ENCODE measurements at regions not wholly inside any gene's neighbourhood (a gene's known extent, or its start where the extent isn't known, plus 50 kb on each side); places are given as distances from the start of the nearest gene placed in this dataset.

DNA sequence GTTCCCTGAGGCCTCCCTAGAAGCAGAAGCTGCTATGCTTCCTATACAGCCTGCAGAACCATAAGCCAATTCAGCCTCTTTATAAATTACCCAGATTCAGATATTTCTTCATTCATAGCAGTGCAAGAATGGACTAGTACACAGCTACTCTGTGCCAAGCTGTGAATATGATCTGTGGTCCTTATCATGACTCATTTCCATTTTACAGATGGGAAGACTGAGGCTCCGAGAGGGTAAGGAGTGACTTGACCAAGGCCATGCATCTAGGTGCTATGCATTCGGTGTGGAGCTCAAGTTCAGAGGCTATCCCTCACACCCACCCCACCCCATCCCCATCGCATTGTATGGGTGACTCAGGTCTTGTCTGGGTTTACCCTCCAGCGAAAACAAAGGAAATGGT lies 52.3 kb upstream of the DISP3 start (continued):
- no peak for TF ChIP-seq FOSL2 (IDR thresholded peaks at IDR 0.05; ENCODE audit: borderline replicate concordance, low read depth)
- no peak for TF ChIP-seq RAD21 (IDR thresholded peaks at IDR 0.05; ENCODE audit: low read length)
- no peak for TF ChIP-seq CHD2 (IDR thresholded peaks at IDR 0.05; ENCODE audit: low read length, partially characterized antibody)
- TF ChIP-seq GATA2 (CRISPR knock-in tag; IDR thresholded peaks at IDR 0.05): no peak
- no peak for TF ChIP-seq TCF12 (IDR thresholded peaks at IDR 0.05)
- TF ChIP-seq FOXM1 (IDR thresholded peaks at IDR 0.05; ENCODE audit: low read depth): no peak
- TF ChIP-seq GABPA (IDR thresholded peaks at IDR 0.05; ENCODE audit: low read depth): no peak
- no peak for TF ChIP-seq TEAD4 (IDR thresholded peaks at IDR 0.05; ENCODE audit: borderline replicate concordance, insufficient read depth)
- TF ChIP-seq, protein P1, sequence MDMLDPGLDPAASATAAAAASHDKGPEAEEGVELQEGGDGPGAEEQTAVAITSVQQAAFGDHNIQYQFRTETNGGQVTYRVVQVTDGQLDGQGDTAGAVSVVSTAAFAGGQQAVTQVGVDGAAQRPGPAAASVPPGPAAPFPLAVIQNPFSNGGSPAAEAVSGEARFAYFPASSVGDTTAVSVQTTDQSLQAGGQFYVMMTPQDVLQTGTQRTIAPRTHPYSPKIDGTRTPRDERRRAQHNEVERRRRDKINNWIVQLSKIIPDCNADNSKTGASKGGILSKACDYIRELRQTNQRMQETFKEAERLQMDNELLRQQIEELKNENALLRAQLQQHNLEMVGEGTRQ (IDR thresholded peaks at IDR 0.05; ENCODE audit: borderline replicate concordance, low read depth, low read length): no peak
- TF ChIP-seq MXI1 (IDR thresholded peaks at IDR 0.05; ENCODE audit: low read depth, low read length): no peak
- TF ChIP-seq SIN3A (IDR thresholded peaks at IDR 0.05; ENCODE audit: borderline replicate concordance, low read depth, low read length): no peak

DNA sequence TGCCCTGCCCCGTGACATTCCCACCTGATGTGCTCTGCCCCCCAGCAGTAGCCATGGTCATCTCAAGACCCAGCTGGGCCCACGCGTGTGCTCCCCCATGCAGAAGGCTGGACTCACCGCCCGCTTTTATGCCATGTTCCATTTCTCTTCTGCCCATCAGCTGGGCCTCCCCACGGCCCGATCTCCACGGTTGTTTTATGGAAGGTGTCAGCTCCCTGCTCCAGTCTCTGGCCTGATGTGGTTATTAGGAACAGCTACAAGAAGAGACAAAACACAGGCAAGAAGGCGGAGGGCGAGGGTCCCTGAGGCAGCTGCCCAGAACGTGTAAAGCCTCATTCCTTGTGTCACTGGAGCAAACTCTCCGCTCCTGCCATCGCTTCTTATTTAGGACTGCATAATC lies 50.2 kb upstream of the DISP3 start:
- CTCF ChIA-PET: interaction anchor here (1.0 to 1.4 kb wide), 3 partner anchors 11 to 49 kb away, joined by 3 to 5 read pairs (median 3); no protein-coding TSS in a partner anchor
- TF ChIP-seq, protein P2, sequence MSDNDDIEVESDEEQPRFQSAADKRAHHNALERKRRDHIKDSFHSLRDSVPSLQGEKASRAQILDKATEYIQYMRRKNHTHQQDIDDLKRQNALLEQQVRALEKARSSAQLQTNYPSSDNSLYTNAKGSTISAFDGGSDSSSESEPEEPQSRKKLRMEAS (IDR thresholded peaks at IDR 0.05; ENCODE audit: low read depth): no peak
- no peaks in the 10 kb centered on the region for H3K36me3 ChIP-seq (replicated peaks in 1 of 2; ENCODE audit: control insufficient read depth in 1 of 2, insufficient read depth in 2 of 2, low read length in 1 of 2)
- no peak overlapping the region for H3K27ac ChIP-seq (ENCODE audit: low read depth in 2 of 2, low read length in 1 of 2)
- no peaks in the 10 kb centered on the region for H4K20me1 ChIP-seq (ENCODE audit: insufficient read depth)
- WGBS (ENCODE audit: low lambda C conversion rate): 72% methylated on average over 11 of the region's 13 CpGs
- H3F3A ChIP-seq (replicated peaks; ENCODE audit: insufficient read depth): no peaks in the 10 kb centered on the region
- no peaks in the 10 kb centered on the region for H3K27me3 ChIP-seq (ENCODE audit: insufficient read depth)
- H3K79me2 ChIP-seq (ENCODE audit: insufficient read depth): no peaks in the 10 kb centered on the region
- H3K4me2 ChIP-seq: no peak overlapping the region
- no peak for DNase-seq
- H2AFZ ChIP-seq (ENCODE audit: low read depth): no peak overlapping the region
- H3K9ac ChIP-seq: no peak overlapping the region
- POLR2A ChIA-PET: no interaction called here
- H3K9me3 ChIP-seq: no peaks in the 10 kb centered on the region
- H3K9me2 ChIP-seq: no peaks in the 10 kb centered on the region
- no peak overlapping the region for H3K4me3 ChIP-seq (ENCODE audit: low read depth in 2 of 2, low read length in 1 of 2)
- H3K4me1 ChIP-seq (ENCODE audit: control insufficient read depth in 1 of 2, insufficient read depth in 2 of 2, low read depth in 1 of 2, low read length in 1 of 2): peaks cover 0 to 6% of the 10 kb centered on the region in 2 experiments; a peak in 1 of 4 replicates
